SH-SY5Y (cell line): ENCODE measurements at regions not wholly inside any gene's neighbourhood (a gene's known extent, or its start where the extent isn't known, plus 50 kb on each side); places are given as distances from the start of the nearest gene placed in this dataset.

Experiments used
- GATA2 ChIP-seq: IDR thresholded peaks from 2 replicates; pipeline ENCODE4 v1.6.1; 2011; ENCODE audit warnings: mild to moderate bottlenecking, low read depth, low read length
- GATA3 ChIP-seq: IDR thresholded peaks from 2 replicates; pipeline ENCODE4 v1.6.1; 2011; ENCODE audit warnings: low read depth, mild to moderate bottlenecking, low read length, moderate library complexity

DNA sequence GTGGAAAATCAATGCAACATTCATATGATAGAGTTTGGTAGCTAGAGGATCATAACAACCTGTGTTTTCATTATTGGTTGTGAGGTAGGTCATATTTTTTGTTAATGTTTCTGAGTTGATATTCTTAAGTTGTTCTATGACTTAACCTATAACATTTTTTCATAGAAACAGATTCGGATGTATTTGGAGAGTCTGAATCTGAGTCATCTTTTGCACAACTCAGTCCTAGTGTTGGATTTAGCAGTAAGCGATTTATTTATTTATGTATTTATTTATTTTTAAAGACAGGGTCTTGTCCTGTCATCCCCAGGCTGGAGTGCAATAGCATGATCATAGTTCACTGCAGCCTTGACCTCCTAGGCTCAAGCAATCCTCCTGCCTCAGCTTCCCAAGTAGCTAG lies 292.8 kb upstream of the ZNF717 start:
- TF ChIP-seq GATA3: no peak
- TF ChIP-seq GATA2: no peak
